GM12865 (cell line): ENCODE measurements at regions not wholly inside any gene's neighbourhood (a gene's known extent, or its start where the extent isn't known, plus 50 kb on each side); places are given as distances from the start of the nearest gene placed in this dataset.

Source experiments
- DNase-seq: peaks from one replicate; pipeline ENCODE4 v3.0.0; 2010; ENCODE audit warnings: low read depth
- H3K4me3 ChIP-seq: 2 replicates; pipeline ENCODE4 v1.5.1; 2011; ENCODE audit warnings: mild to moderate bottlenecking, low read depth, low read length, control low read depth
- CTCF ChIP-seq: IDR thresholded peaks from 2 replicates; pipeline ENCODE4 v1.5.1; 2011; ENCODE audit warnings: low read length, control low read depth, low read depth, inconsistent platforms; ENCODE audit not compliant: insufficient read depth; ENCODE audit errors: missing control alignments

DNA sequence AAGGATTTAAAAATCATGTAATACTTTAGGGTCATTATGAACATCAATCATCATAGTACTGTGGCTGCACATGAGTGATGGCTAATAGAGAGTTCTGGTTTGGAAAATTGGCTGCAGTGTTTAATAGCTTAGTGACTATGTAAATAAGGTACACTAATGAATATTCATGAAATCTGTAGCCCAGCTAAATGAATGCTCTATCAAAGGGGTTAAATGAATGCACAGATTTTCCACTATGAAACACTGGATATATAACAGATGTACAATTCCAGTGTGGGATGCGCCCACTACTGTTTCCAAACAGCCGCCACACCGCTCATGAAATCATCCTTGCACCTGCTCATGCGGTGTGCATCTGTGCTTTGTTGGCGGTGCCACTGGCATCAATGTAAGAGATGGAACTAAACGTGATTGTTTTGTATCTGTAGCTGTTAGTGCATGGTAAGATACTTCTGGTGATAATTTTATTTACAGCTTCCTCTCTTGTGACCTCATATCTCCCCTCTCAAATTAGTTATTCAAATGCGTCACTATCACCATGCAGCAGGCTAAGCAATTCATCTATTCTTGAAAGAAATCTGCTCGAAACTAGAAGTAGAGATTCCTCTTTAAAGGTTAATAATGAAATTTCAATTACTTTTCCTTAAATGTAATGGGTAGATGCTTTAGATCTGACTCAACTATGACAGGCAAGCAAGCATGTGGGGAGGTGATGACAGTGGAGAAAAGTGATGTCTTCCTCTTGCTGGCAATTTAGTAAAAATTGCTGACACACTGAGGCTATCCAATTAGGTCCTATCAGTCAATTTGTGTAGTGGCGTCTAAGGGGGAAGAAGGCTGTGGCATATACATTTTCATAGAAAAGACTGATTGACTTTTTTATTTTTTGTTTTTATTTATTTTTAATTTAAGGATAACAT is 433.6 kb downstream of the AEBP2 start:
- no peak for DNase-seq
- no peak for TF ChIP-seq CTCF
- H3K4me3 ChIP-seq: no peak overlapping the region

DNA sequence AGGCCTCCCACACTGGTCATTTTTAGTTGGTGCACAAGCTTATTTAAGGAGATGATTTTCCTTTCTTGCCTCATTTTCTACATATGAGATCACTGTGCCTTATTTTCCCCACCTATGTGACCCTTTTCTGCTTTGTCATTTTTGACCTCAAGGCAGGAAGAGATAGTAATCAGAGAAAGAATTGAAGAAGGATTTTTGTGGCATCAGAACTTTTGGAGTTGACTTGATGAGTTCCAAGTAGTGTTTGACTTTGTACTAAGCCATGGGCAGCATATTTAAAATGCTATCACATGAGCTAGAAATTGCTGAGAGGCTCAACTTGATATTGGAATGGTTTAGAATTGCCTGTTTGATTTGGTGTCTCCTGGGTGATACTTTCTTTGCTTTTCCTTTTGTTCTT is 440.8 kb downstream of the AEBP2 start:
- DNase-seq: no peak
- H3K4me3 ChIP-seq: no peak overlapping the region
- TF ChIP-seq CTCF: no peak

DNA sequence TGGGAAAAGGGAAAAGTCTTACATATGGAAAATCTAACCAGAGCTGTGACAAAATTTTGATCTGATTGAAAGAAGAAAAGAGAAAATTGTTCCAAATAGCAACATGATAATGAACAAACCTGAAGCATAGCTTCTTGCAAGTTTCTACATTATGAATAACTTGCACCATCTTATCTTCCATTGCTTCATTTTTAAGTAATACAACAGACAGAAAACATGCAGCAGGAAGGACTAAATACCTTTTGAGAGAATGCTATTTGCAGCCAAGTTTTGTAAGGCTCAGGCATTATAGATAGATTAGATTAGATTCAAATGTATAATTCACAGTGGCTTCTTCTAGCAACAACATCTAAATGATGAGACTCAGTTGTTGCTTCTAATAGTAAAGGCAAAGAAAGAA is 441.4 kb downstream of the AEBP2 start:
- H3K4me3 ChIP-seq: no peak overlapping the region
- no peak for TF ChIP-seq CTCF
- no peak for DNase-seq

GRCh38 chr12:19882346-19882745 is 443.1 kb downstream of the AEBP2 start:
- TF ChIP-seq CTCF: no peak
- no peak for DNase-seq
- H3K4me3 ChIP-seq: no peak overlapping the region

DNA sequence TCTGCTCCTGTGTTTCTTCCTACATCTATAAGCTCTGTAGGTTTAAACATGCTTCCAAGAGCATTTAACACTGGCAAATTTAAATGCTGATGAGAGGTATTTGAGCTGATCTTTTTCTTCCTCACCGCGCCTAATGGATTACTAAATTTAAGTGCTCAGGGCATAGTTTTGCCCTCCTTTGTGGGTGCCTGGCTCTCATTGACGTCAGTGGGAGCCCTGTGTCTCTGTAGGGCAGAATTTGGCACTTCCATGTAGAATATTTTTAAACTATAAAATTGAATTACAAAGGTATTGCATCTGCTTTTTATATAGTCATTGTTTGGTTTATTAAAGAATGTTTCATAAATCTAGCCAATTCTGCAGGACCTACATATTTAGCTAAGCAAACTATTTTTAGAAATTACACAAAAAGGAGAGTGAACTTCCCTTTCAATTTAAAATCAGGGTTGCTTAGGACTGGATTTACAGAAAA is 444.8 kb downstream of the AEBP2 start:
- no peak overlapping the region for H3K4me3 ChIP-seq
- TF ChIP-seq CTCF: no peak
- DNase-seq: no peak

DNA sequence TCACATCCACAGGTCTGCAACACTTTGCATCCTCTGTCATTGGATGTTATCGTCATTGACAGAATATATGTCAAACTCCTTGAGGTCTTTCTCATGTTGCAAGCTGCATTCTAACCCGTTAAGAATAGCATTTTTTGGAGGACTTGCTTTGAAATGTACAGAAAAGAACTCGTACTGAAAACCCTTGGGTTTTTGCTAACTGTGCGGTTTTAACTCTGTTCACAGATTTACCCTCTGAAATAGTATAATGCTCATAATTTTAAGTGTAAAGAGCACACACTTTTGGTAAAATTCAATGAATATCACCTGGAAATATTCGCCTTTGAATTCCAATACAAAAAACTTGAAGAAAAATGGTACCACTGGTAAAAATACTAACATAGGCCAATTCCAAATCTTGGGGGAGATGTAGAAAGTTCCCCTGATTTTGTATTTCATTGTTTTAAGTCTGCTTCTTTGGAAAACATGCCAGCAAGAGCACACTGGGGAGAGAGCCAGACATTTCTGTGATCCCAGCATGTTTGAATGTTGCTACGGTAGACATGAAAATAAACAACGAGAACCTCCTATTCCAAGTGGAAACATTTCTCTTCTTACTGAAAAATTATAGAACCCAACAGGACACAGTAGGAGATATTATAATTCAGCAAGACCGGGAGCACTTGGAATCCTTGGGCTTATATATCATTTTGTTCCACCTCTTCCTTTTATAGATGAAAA is 446.0 kb downstream of the AEBP2 start:
- DNase-seq: no peak
- no peak for TF ChIP-seq CTCF
- H3K4me3 ChIP-seq: no peak overlapping the region

DNA sequence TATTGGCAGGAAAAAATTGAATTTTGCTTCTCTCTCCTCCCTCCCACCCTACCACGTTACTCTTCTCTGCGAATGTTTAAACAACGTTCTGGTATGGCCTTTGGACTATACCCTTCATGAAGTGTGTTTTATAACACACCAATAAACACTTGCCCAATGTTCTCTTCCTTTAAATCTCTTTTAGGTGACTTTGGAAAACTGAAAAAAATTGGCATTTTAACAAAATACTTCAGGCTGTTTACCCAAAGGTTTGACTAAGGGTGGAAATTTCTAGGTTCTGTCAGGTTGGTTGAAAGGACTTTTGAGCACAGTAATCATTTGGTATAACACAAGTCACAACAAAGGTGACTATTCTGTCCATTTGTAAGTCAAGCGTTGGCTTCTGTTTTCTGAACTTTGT is 446.8 kb downstream of the AEBP2 start:
- DNase-seq: no peak
- no peak for TF ChIP-seq CTCF
- H3K4me3 ChIP-seq: no peak overlapping the region
